Stimulated activated CD4-positive, alpha-beta T cell treated with anti-CD3 and anti-CD28 coated beads, Interleukin-4, amount 100 ng/mL, for 4 hours (primary cell): ENCODE measurements at regions not wholly inside any gene's neighbourhood (a gene's known extent, or its start where the extent isn't known, plus 50 kb on each side); places are given as distances from the start of the nearest gene placed in this dataset.

Source experiments
- DNase-seq, 2 experiments: peaks; one replicate each; pipeline ENCODE4 v3.0.0-alpha.2; 2020

- DNase-seq, result no peak
These were observed 53.4 kb upstream of the STK17B start for GRCh38 chr2:196224756-196225155.

DNA sequence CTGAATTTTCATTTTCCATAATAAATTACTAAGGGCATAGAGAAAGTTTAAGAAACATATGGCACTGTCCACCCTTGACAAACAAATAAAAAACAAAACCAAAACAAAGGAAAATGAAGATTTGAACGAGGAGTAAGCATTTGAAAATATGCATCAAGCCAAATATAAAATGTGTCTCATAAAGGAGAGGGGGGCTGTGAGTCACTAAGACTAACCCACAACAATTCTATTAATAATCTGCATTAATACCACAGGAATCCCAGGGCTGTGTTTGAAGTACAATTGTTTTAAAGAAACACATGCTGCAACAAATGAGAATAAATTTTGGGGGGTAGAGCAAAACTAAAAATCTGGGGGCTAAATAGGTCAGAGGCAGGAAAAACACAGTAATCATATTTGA is 53.8 kb upstream of the STK17B start:
- DNase-seq, result no peak

DNA sequence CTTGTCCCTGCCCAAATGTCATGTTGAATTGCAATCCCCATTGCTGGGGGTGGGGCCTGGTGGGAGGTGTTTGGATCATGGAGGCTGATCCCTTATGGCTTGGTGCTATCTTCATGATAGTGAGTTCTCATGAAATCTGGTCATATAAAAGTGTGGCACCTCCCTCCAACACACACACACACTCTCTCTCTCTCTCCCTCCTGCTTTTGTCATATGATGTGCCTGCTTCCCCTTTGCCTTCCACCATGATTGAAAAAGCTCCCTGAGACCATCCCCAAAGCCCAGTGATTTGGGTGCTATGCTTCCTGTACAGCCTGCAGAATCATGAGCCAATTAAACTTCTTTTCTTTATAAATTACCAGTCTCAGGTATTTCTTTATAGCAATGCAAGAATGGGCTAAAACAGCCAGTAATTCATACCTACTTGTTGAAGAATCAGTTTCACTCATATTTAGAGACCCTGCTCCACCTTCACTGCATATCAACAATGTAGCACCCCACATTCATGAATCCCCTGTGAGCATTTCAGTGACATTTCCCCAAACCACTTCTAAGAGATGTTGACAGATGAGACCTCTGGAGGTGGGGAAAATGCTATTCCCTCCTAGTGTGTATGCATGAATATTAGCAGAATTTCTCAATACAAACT is 54.8 kb upstream of the STK17B start:
- no peak for DNase-seq

DNA sequence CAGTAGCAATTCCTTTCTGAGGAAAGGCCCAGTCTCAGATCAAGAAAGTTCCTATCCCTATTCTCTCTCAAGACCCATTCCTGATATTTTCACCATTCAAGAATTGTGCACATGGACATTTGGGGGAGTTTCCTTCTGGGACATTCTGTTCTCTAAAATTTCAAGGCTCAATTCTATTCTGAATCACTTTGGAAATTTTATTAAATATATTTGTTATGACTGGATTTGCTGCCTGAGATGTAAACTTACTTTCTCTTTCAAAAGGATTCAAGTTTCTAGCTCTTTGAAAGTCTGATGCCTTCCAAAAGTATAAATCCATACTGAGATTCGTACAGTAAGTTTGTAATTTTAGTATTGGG is 55.3 kb upstream of the STK17B start:
- no peak for DNase-seq

DNA sequence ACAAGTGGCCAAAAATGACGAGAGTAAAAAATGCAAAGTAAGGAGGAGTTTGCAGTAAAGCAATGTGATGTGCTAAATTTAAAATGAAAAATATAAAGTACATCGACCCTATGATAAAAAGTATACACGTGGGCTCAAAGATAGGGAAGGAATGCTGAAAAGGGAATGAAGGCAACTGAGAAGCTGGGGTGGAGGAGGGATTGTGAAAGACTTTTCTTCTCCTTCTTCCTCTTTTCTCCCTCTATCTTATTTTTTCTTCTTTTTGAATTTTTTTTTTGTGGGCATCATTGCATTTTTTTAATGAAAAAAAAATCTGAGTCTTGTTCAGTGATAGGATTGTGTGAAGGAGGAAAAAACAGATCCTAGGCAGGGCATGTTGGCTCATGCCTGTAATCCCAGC is 57.6 kb upstream of the STK17B start:
- DNase-seq, result no peak

DNA sequence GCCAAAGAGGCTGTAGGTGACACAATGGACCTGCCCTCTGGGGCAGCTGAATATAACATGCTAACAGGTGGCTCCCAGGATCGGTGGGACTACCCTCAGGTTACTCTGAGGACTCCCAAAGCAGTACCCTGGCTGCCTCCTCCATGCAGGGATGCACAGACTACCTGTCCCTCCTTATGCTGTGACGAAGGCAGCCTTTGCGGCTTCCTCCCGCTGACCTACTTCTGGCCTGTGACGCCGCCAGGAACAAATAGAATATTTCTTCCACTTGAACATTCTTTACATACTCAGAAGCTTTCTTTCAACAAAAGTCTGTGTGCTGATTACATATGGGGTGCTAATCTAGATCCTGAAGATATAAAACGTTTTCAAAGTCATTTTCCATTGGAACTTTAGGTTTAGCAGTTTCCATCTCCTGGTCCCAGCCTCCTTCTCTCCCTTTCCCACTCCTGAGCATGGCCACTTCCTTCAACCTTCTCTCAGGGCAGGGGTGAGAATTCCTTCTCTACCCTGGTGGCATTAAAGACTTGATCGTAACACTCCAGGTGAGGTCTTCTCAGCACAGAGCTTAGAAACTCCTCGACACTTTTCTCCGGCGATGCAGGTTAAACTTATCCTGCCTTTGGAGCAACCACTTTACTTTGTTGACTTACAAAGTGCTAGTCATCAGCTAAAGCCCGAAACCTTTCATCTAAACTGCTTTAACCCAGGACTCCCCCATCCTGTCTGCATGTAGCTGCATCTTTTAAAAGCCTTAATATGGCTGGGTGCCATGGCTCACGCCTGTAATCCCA is 58.9 kb upstream of the STK17B start:
- DNase-seq, result peak in 1 of 2 experiments; percentile 43

DNA sequence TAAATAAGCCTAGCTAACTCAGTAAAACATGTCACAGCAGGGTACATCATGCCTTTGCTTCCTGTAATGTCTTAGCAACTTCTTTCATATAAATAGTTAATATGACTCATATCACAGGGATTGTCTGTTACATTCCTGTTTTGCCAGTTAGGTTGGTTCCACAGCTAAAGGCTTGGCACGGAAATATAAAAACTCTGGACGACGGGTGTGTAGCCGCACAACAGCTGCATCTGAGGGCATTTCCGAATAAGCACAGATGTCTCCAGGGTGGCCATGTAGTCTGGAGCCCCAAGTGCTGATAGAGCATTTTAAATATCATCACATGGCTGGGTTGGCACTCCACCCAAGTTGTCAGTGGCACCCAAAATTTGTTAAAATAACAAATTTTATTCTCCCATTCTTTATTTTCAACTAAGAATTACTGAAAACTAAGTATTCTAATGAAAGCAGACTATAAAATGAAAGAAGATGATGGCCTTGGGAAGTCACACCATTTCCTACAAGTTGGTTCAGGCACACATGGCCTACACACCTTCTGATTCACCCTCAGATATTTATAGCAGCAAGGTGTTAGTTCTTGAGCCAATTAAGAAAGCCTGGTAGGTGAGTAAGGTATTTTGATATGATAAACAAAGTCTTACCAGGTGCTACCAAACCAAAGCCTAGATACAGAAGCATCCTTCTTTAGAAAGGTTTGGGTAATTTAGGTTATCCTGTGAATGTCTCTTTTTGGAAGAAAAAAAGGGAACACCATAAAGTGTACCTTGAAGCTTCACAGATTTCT is 61.8 kb upstream of the STK17B start:
- DNase-seq, result peak in 1 of 2 experiments; percentile 36

- no peak for DNase-seq
These were observed 62.6 kb upstream of the STK17B start for GRCh38 chr2:196233805-196234475.

- DNase-seq, result peak; percentile 36 to 68
These were observed 63.3 kb upstream of the STK17B start for GRCh38 chr2:196234672-196235071.

DNA sequence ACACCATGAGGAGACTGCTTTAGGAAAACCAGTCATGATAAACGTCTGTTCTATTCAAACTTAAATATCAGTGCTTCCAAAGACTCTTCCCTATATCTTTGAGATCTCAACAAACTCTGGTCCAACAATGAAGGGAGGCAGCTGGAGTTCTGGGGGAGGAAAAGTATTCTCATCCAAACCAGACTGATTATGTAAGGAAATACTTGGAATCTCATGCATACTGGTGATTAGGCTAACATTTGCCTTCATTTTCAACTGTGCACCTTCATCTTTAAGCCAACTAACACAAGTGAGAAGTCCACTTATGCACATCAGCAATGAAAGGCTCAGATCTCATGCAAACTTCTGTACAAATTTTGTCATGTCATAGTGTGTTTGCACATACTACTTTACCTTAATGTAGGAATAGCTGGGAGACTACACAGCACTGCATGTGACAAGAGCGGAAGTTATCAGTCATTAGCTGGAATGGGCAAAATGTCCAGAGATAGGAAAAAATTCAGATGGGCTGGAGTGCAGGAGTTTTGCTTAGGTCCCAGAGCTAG is 67.5 kb upstream of the STK17B start:
- DNase-seq, result no peak

DNA sequence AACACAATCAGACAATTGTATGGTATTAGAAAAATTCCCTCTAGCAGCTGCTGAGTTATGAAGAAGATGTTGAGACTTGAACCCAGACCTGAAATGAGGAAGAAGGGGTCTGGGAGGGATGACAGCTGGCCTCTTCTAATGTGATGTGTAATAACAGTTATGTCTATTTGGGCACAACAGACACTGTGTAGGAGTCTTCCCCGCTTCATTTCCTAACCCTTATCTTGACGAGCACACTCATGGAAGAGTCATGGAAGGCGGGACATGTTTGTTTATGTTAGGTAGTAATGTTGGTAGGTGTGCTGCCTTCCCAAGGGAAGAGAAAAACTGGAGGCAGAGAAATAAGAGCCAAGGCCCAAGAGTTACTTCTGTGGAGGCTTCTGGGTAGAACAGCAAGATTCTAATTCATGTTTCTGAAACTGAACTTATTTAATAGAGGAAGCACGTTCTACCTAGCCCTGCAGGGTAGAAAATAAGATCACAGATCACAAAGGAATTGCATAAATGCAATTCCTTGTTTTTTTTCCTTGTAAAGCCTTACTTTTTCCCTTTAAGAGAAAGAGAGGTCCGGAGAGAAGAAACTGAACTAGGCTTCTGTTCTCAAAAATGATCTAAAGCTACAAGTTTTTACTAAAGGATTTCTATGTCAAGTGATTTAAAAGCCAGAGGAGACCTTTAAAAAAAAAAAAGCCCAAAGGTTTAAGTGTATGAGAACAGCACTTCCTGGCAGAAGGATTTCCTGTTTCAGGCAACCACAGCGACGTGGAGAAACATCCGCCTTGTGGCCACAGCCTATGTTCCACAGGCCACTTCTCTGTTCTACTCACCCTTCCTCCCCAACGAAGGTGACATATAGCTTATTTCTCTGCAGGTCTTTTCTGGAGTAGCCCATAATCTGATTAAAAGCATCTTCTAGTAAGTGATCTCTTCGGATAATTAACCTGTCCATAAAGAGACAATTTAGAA is 68.5 kb upstream of the STK17B start:
- DNase-seq, result peak; percentile 49 to 82

DNA sequence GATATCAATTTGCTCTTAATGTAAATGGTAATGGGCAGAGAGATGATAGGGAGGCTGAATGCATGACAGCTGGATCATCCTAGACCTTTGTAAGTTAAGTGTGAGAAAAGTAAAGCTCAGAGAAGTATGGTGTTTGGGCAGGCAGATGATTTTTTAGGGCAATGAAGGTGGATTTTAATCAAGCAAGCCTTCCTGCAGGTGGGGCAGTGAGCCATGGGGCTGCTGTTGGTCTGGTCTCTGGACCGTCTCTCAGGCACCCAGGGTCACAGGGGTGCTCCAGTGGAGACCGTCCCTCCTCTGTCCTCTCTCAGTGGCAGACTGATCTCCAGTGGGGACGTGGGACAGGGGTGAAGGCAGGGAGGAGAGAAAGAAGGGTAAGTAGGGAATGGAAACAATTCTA is 69.8 kb upstream of the STK17B start:
- DNase-seq, result no peak

- DNase-seq, result no peak
These were observed 70.8 kb upstream of the STK17B start for GRCh38 chr2:196242131-196242620.

- DNase-seq, result no peak
These were observed 73.1 kb upstream of the STK17B start for GRCh38 chr2:196244516-196244915.

DNA sequence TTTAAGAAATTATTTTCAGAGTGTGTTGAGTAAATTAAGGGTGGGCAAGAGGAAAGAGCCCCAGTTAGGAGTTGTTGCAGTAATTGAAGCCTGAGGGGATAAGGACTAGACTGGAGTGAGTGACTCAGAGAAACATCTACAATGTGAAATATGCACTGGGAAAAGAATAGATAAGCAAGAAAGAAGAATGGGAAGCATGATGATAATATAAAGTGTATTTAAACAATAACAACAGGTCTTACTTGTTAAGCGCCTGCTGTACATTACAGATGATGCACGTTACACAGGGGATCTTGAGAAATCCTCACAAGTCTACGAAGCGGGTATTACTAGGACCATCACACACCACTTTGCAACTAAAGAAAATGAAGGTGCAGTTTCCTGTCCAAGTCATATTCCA is 73.6 kb upstream of the STK17B start:
- DNase-seq, result no peak

DNA sequence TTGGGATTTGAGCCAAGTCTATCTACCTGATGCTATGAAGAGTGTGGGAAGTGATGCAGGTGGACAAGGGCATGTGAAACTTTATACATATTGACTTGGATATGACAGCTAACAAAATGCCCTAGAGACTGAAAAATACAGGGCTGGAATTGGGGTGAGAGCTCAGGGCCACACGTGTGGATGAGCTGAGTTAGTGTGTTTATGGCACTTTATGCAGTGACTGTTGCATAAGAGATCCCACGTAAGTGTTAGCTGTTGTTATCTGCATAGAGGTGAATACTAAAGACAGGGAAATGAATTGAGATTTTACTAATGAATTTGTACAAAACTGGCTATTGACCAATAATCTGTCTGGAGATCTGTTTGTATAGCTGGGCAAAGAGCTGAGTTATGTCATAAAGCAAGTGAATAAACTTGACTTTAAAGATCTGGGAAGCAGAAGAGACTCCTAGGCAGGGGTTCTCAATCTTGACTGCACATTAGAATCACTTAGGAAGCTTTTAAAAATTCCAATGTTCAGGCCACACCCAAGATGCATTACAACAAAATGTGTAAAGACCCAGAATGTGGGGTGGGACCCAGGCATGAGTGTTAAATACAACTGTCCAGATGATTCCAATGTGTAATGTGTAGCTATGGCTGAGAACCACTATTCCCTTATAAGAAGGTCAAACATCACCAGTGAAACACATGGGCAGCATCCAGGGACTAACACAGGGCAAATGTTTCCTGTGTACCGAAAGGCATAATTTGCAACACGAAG is 74.2 kb upstream of the STK17B start:
- DNase-seq, result no peak

- DNase-seq, result no peak
These were observed 76.0 kb upstream of the STK17B start for GRCh38 chr2:196247114-196247975.

DNA sequence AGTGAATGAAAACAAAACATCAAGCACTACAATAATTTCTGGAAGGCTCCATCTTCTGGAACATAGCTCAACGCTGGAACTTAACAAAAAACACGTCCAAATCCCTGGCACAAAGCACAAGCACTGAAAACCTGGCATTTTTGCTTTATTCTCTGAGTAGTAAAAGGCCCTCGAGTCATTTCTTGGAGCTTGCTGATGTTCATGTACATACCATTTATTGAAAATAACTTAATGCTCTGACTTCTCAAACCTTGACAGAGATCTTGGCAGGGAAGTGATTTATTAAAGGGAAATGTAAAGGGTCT is 76.5 kb upstream of the STK17B start:
- no peak for DNase-seq

- no peak for DNase-seq
These were observed 77.2 kb upstream of the STK17B start for GRCh38 chr2:196248467-196249094.

GRCh38 chr2:196249171-196249570 is 77.8 kb upstream of the STK17B start:
- no peak for DNase-seq
